ENCODE measurements at regions not wholly inside any gene's neighbourhood (a gene's known extent, or its start where the extent isn't known, plus 50 kb on each side); places are given as distances from the start of the nearest gene placed in this dataset.

- TF ChIP-seq, protein P1, sequence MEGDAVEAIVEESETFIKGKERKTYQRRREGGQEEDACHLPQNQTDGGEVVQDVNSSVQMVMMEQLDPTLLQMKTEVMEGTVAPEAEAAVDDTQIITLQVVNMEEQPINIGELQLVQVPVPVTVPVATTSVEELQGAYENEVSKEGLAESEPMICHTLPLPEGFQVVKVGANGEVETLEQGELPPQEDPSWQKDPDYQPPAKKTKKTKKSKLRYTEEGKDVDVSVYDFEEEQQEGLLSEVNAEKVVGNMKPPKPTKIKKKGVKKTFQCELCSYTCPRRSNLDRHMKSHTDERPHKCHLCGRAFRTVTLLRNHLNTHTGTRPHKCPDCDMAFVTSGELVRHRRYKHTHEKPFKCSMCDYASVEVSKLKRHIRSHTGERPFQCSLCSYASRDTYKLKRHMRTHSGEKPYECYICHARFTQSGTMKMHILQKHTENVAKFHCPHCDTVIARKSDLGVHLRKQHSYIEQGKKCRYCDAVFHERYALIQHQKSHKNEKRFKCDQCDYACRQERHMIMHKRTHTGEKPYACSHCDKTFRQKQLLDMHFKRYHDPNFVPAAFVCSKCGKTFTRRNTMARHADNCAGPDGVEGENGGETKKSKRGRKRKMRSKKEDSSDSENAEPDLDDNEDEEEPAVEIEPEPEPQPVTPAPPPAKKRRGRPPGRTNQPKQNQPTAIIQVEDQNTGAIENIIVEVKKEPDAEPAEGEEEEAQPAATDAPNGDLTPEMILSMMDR (IDR thresholded peaks at IDR 0.05), result no peak
- TF ChIP-seq POLR2A (IDR thresholded peaks at IDR 0.05) (no peak), EP300 (IDR thresholded peaks at IDR 0.05) (no peak)
Observed at GRCh38 chr9:126114850-126115460, 211.7 kb upstream of the MVB12B start.

Data from suprapubic skin (tissue), 3 donors.